A549 (cell line): ENCODE measurements at regions not wholly inside any gene's neighbourhood (a gene's known extent, or its start where the extent isn't known, plus 50 kb on each side); places are given as distances from the start of the nearest gene placed in this dataset.
A peak's percentile ranks its signal among the peaks of the same experiment; 100 is the strongest.

ENCODE experiments used
- ATAC-seq, 2 experiments: fragments of 200-7000 bp in 1 of 2; fragments of >200 bp in 1 of 2; cut with Nextera tagmentation in 1 of 2; cut with Tn5 transposase in 1 of 2; 3 replicates each; pipeline versions ENCODE4 v1.8.0 to v1.9.1; 2018 to 2020; ENCODE audit warnings: mild to moderate bottlenecking in 1 of 2, moderate library complexity in 1 of 2
- CTCF ChIA-PET: fragments of 300-600 bp; sonication (Branson Sonifier 250); formaldehyde crosslinking; extraction: SDS; loops from one replicate; lab custom pipeline; 2021; ENCODE audit warnings: antibody characterized with exemption, inconsistent platforms; lab: Yijun Ruan, JAX
- POLR2A ChIA-PET: fragments of 350-600 bp; formaldehyde crosslinking; extraction: SDS; loops from one replicate; lab custom pipeline; 2021; ENCODE audit warnings: antibody characterized with exemption, inconsistent platforms; lab: Yijun Ruan, JAX
- DNase-seq, 2 experiments: peaks; one replicate each; pipeline versions ENCODE4 v3.0.0 to v3.0.0-alpha.2; 2011 to 2016; ENCODE audit warnings: low read depth in 1 of 2, low spot score in 1 of 2
- FAIRE-seq: peaks from 2 replicates; lab custom pipeline; 2011; peaks lifted over from hg19 to GRCh38; lab: Jason Lieb, UNC
- H3K27ac ChIP-seq, 2 experiments: fragments of >200 bp; sonication (Bioruptor Twin); formaldehyde crosslinking; 3 replicates each; pipeline ENCODE4 v1.5.1; 2016 to 2017
- H3K4me1 ChIP-seq: fragments of >200 bp; sonication (Bioruptor Twin); formaldehyde crosslinking; 3 replicates; pipeline ENCODE4 v1.6.1; 2016
- H3K4me2 ChIP-seq: fragments of >200 bp; sonication (Bioruptor Twin); formaldehyde crosslinking; 3 replicates; pipeline ENCODE4 v1.6.1; 2016
- H3K4me3 ChIP-seq: fragments of >200 bp; sonication (Bioruptor Twin); formaldehyde crosslinking; 3 replicates; pipeline ENCODE4 v1.5.1; 2016
- H3K9me3 ChIP-seq: fragments of >200 bp; sonication (Bioruptor Twin); formaldehyde crosslinking; 3 replicates; pipeline ENCODE4 v1.6.1; 2016
- CBX2 ChIP-seq: fragments of 200-600 bp; sonication (generic); IDR thresholded peaks from 2 replicates; pipeline ENCODE4 v1.6.1; 2016; ENCODE audit warnings: low read depth, mild to moderate bottlenecking, borderline replicate concordance
- CEBPB ChIP-seq, 2 experiments: fragments of >200 bp in 1 of 2; sonication (Bioruptor Twin) in 1 of 2; formaldehyde crosslinking in 1 of 2; IDR thresholded peaks; 2 replicates each; pipeline ENCODE4 v1.6.1; 2012 to 2016
- CHD2 ChIP-seq: fragments of 150-350 bp; IDR thresholded peaks from 2 replicates; pipeline ENCODE4 v1.6.1; 2014; ENCODE audit warnings: low read length; ENCODE audit not compliant: partially characterized antibody
- E2F6 ChIP-seq: IDR thresholded peaks from 2 replicates; pipeline ENCODE4 v1.6.1; 2012; ENCODE audit warnings: low read depth, borderline replicate concordance
- EHF ChIP-seq: fragments of 250-450 bp; sonication (Bioruptor Pico); IDR thresholded peaks from 2 replicates; pipeline ENCODE4 v1.5.0; 2020; ENCODE audit warnings: mild to moderate bottlenecking
- EP300 ChIP-seq, 2 experiments: fragments of >200 bp; sonication (Bioruptor Twin); formaldehyde crosslinking; IDR thresholded peaks; 2 replicates in 1 of 2; 3 replicates in 1 of 2; pipeline ENCODE4 v1.6.1; 2016 to 2017
- FOSB ChIP-seq: fragments of 250-450 bp; sonication (Bioruptor Pico); IDR thresholded peaks from 2 replicates; pipeline ENCODE4 v1.5.0; 2020; ENCODE audit warnings: mild to moderate bottlenecking, moderate library complexity
- FOSL2 ChIP-seq, 2 experiments: fragments of 450-650 bp in 1 of 2; fragments of >200 bp in 1 of 2; sonication (Bioruptor Twin) in 1 of 2; formaldehyde crosslinking; IDR thresholded peaks; 2 replicates each; pipeline versions ENCODE4 v1.5.0 to v1.6.1; 2016 to 2020; ENCODE audit warnings: mild to moderate bottlenecking in 1 of 2, moderate library complexity in 1 of 2
- HMGXB4 ChIP-seq: fragments of 250-450 bp; sonication (Bioruptor Pico); IDR thresholded peaks from 2 replicates; pipeline ENCODE4 v1.5.0; 2021; ENCODE audit warnings: mild to moderate bottlenecking, moderate library complexity, borderline replicate concordance
- HOXB5 ChIP-seq: fragments of 250-450 bp; sonication (Bioruptor Pico); IDR thresholded peaks from 2 replicates; pipeline ENCODE4 v1.5.0; 2020; ENCODE audit warnings: mild to moderate bottlenecking, moderate library complexity
- JUNB ChIP-seq: fragments of >200 bp; sonication (Bioruptor Twin); formaldehyde crosslinking; IDR thresholded peaks from 2 replicates; pipeline ENCODE4 v1.6.1; 2016
- KDM1A ChIP-seq: fragments of 200-600 bp; sonication (generic); IDR thresholded peaks from 2 replicates; pipeline ENCODE4 v1.6.1; 2016; ENCODE audit warnings: low read depth, mild to moderate bottlenecking
- KDM5A ChIP-seq: fragments of 200-600 bp; sonication (generic); IDR thresholded peaks from 2 replicates; pipeline ENCODE4 v1.6.1; 2016; ENCODE audit warnings: antibody characterized with exemption, mild to moderate bottlenecking
- PBX3 ChIP-seq: IDR thresholded peaks from 2 replicates; pipeline ENCODE4 v1.6.1; 2012
- PHF8 ChIP-seq: fragments of 200-600 bp; sonication (generic); IDR thresholded peaks from 2 replicates; pipeline ENCODE4 v1.6.1; 2016; ENCODE audit warnings: low read depth, mild to moderate bottlenecking, antibody characterized with exemption, moderate library complexity, borderline replicate concordance
- POLR2A ChIP-seq: IDR thresholded peaks from 2 replicates; pipeline ENCODE4 v1.6.1; 2012; ENCODE audit warnings: mild to moderate bottlenecking, low read length
- USF2 ChIP-seq: fragments of 450-650 bp; IDR thresholded peaks from 2 replicates; pipeline ENCODE4 v1.6.1; 2014; ENCODE audit warnings: antibody characterized with exemption
- ZC3H11A ChIP-seq: fragments of 450-650 bp; IDR thresholded peaks from 2 replicates; pipeline ENCODE4 v1.6.1; 2014; ENCODE audit warnings: antibody characterized with exemption, mild to moderate bottlenecking
- ZSCAN20 ChIP-seq: fragments of 250-450 bp; sonication (Bioruptor Pico); IDR thresholded peaks from 2 replicates; pipeline ENCODE4 v1.8.0; 2022; ENCODE audit warnings: mild to moderate bottlenecking, moderate library complexity
- WGBS: methylation state at CpG from one replicate; pipeline ENCODE4 v1.1.6; 2017; ENCODE audit errors: missing lambda C conversion rate; 5-methylcytosine and 5-hydroxymethylcytosine counted together

GRCh38 chr4:74654230-74654681 lies 140.1 kb downstream of the BTC start (continued):
- no peak for TF ChIP-seq HMGXB4 (CRISPR knock-in tag)
- peak; percentile 94 for TF ChIP-seq FOSL2 (IDR thresholded peaks at IDR 0.05)
- TF ChIP-seq FOSL2 (CRISPR knock-in tag; IDR thresholded peaks at IDR 0.05), result peak; percentile 96
- 0 out of 2 replicates have a peak, but pooled peaks have one; percentile 15 for TF ChIP-seq ZSCAN20 (CRISPR knock-in tag)
- no peak for TF ChIP-seq KDM5A
- no peak for TF ChIP-seq ZC3H11A
- TF ChIP-seq POLR2A, result no peak
- no peak for TF ChIP-seq USF2

GRCh38 chr4:74656596-74656995 lies 137.7 kb downstream of the BTC start:
- TF ChIP-seq ZC3H11A (no peak), PHF8 (no peak), EHF (CRISPR knock-in tag) (peak; percentile 45; the same call in 1 of the 2 replicates), CBX2 (no peak), PBX3 (no peak)
- TF ChIP-seq, all 56 proteins: peak for 1
- Histone ChIP-seq H3K27ac (peak overlapping the region; percentile 99 to 100), H3K9me3 (no peaks in the 10 kb centered on the region), H3K4me1 (peaks cover 70% of the 10 kb centered on the region), H3K4me3 (no peak overlapping the region), H3K4me2 (no peak overlapping the region)
- DNase-seq (no peak), ATAC-seq (no peak), FAIRE-seq (no peak)
- ChIA-PET POLR2A (no interaction called here), CTCF (interaction anchor here (1.1 kb wide), 1 partner anchor 34 kb away, joined by 3 read pairs; no protein-coding TSS in a partner anchor)
- WGBS, result 86% methylated on average over 1 of the region's 1 CpG

GRCh38 chr4:74658116-74658515 lies 136.2 kb downstream of the BTC start:
- TF ChIP-seq CHD2 (no peak), ZSCAN20 (CRISPR knock-in tag) (0 out of 2 replicates have a peak, but pooled peaks have one; percentile 15), CEBPB (IDR thresholded peaks at IDR 0.05) (peak; percentile 33 to 80; a peak in 3 of 4 replicates), EHF (CRISPR knock-in tag) (peak; percentile 19; the same call in 1 of the 2 replicates)
- TF ChIP-seq, all 56 proteins: peak for 3
- POLR2A ChIA-PET, result no interaction called here

GRCh38 chr4:74659576-74660411 lies 134.5 kb downstream of the BTC start:
- ChIA-PET POLR2A (interaction anchor here (0.9 kb wide), 1 partner anchor 285 kb away, joined by 10 read pairs; no protein-coding TSS in a partner anchor), CTCF (no interaction called here)
- whole genome bisulfite sequencing, result 0% methylated on average over 3 of the region's 3 CpGs
- FAIRE-seq (peak; percentile 93), DNase-seq (peak; percentile 54 to 99), ATAC-seq (peak; percentile 85 to 92)
- peaks cover 8% of the 10 kb centered on the region; the same call in 2 of the 3 replicates for H3K9me3 ChIP-seq
- H3K4me2 ChIP-seq, result peak overlapping the region; percentile 66
- H3K4me1 ChIP-seq, result peaks cover 64% of the 10 kb centered on the region
- peak overlapping the region; percentile 99 to 100 for H3K27ac ChIP-seq
- no peak overlapping the region for H3K4me3 ChIP-seq
- TF ChIP-seq EP300 (IDR thresholded peaks at IDR 0.05) (peak; percentile 96 to 98; a peak in 4 of 5 replicates), USF2 (no peak), CEBPB (IDR thresholded peaks at IDR 0.05) (peak; percentile 69 to 90), EHF (CRISPR knock-in tag) (peak; percentile 88), PBX3 (peak; percentile 66; the same call in 1 of the 2 replicates), HOXB5 (CRISPR knock-in tag) (peak; percentile 88), JUNB (peak; percentile 99), KDM1A (no peak), ZC3H11A (no peak), ZSCAN20 (CRISPR knock-in tag) (peak; percentile 66; the same call in 1 of the 2 replicates), E2F6 (no peak), FOSB (CRISPR knock-in tag) (0 out of 2 replicates have a peak, but pooled peaks have one; percentile 15)

More at GRCh38 chr4:74658116-74658515, 136.2 kb downstream of the BTC start:
- H3K4me3 ChIP-seq, result no peak overlapping the region
- DNase-seq (no peak), ATAC-seq (no peak), FAIRE-seq (no peak)
- H3K27ac ChIP-seq, result peak overlapping the region; percentile 99 to 100
- H3K4me2 ChIP-seq, result no peak overlapping the region
- H3K4me1 ChIP-seq, result peaks cover 76% of the 10 kb centered on the region
- 100% methylated on average over 1 of the region's 1 CpG for WGBS
- CTCF ChIA-PET, result interaction anchor here (1.0 kb wide), 1 partner anchor 34 kb away, joined by 3 read pairs; no protein-coding TSS in a partner anchor
- H3K9me3 ChIP-seq, result no peaks in the 10 kb centered on the region; the same call in 2 of the 3 replicates
